Superior temporal gyrus (tissue), 1 donor: ENCODE measurements at regions not wholly inside any gene's neighbourhood (a gene's known extent, or its start where the extent isn't known, plus 50 kb on each side); places are given as distances from the start of the nearest gene placed in this dataset.

Experiments
- DNase-seq: peaks from one replicate; pipeline ENCODE4 v3.0.0-alpha.2; 2016; ENCODE audit errors: extremely low spot score

DNA sequence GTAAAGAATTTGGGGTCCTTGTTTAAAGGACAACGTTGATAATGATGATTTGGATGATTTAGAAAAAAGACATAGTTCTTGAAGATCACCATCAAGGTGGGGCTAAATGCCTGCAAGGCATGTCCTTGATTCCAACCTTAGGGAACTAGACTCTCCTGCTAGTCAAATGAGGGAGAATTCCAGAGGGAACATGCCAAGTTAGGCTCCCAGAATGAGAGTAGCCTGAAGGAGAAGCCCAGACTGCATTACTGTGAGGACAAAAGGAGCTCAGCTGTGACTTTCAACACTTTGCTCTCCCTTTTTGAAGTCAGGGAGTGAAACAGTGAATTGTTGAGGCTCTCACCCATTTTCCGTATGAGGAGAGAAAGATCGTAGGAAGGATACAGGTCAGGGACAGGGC is 95.2 kb upstream of the TBX3 start:
- no peak for DNase-seq

GRCh38 chr12:114776731-114777442 is 92.9 kb upstream of the TBX3 start:
- DNase-seq: no peak

- no peak for DNase-seq
Measured at GRCh38 chr12:114774699-114775098, 90.7 kb upstream of the TBX3 start.

DNA sequence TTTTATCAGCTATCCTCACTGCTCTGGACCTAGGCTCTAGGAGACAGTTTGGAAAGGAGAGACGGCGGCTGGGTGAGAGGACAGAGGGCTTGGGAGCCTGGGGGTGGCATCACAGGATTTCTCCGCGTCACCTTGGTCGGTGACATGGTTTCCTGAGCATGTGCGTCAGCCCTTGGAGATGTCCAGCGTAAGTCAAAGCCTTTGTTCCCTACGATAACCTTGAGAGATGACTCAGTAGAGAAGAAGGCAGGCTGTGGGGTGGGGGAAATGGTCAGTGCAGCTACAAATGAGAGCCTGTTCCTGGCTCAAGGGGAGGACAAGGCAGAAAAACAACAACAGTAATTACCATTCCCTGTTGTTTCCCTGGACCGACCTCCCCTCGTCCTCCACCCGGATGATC is 90.2 kb upstream of the TBX3 start:
- DNase-seq: no peak

- DNase-seq: no peak
Measured at GRCh38 chr12:114770323-114770722, 86.3 kb upstream of the TBX3 start.

- no peak for DNase-seq
Measured at GRCh38 chr12:114769634-114770033, 85.7 kb upstream of the TBX3 start.

- no peak for DNase-seq
Measured at GRCh38 chr12:114767906-114768722, 84.1 kb upstream of the TBX3 start.

DNA sequence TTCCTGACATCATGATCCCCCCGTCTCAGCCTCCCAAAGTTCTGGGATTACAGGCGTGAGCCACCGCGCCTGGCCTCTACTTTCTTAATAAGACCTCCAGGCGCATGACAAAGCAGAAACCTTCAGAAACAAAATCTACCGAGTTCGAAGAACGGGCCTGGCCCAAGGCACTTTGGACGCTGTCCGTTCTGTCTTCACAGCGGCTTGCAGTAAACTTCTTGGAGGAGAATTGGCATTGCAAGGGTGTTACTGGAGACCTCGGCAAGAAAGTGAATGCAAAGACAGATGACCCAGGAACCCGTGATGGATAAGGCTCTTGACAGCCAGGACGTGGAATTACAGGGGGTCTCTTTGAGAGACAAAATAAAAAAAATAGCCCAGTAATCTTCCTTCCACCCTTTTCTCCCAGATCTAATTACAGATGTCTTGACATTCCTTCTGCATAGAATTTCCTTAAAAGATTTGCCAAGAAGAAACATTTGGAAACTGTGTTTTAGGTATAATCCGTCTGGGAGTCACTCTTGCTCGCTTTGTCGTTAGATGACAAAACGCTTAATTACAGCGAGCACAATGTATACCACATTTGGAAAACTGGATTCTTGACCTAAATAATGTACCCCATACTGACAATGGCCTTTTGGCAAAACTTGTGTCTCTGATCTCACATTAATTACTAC is 83.2 kb upstream of the TBX3 start:
- DNase-seq: no peak

GRCh38 chr12:114765960-114766691 is 82.2 kb upstream of the TBX3 start:
- no peak for DNase-seq

- no peak for DNase-seq
Measured at GRCh38 chr12:114764510-114764909, 80.5 kb upstream of the TBX3 start.

DNA sequence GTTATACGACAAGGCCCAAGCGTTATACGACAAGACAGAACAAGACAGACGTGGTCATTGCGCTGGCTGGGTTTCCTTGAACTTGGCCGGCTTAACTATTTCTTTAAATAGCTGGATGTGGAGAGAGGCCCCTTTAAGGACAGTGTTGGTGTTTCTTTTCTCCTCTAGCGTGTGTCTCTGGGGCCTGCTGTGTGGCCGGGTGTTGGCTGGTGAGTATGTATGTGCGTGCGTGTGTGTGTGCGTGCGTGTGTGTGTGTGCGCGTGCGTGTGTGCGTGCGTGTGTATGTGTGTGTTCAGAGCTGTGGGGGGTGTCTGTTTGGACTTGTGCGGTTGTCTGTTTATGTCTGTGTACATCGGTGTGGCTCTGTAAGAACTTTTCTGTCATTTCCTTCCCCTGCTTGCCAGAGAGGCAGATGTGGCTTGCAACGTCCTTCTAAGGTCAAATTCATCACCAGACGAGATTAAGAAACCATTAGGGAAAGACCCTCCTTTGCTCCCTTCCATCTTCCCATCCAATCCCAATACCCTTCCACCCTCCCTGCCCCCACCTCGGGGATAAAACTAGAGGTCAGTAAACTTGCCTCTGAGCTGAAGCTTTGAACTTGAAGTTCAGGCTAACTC is 78.6 kb upstream of the TBX3 start:
- no peak for DNase-seq

- no peak for DNase-seq
Measured at GRCh38 chr12:114760151-114760877, 76.3 kb upstream of the TBX3 start.

- DNase-seq: no peak
Measured at GRCh38 chr12:114759635-114760034, 75.7 kb upstream of the TBX3 start.

GRCh38 chr12:114757684-114758325 is 73.8 kb upstream of the TBX3 start:
- no peak for DNase-seq

- no peak for DNase-seq
Measured at GRCh38 chr12:114752217-114752616, 68.2 kb upstream of the TBX3 start.

DNA sequence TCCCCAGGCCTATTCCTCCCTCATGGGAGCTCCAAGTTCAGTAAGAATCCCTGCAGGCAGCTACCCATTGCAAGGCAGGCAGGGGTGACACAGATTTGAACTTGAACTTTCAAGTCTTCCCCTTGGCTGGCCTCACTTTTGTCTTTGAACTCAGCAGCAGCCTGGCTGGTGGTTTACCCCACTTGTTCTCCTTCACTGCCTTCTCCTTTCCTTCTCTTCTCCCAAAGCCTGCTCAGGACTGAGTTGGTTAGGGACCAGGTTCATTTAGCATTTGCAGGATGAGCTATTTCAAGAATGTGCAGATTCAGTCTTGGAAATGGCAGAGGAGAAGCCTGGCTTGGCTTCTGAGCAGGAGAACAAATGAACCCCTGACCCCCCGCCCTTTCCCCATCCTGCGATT is 67.7 kb upstream of the TBX3 start:
- DNase-seq: no peak

DNA sequence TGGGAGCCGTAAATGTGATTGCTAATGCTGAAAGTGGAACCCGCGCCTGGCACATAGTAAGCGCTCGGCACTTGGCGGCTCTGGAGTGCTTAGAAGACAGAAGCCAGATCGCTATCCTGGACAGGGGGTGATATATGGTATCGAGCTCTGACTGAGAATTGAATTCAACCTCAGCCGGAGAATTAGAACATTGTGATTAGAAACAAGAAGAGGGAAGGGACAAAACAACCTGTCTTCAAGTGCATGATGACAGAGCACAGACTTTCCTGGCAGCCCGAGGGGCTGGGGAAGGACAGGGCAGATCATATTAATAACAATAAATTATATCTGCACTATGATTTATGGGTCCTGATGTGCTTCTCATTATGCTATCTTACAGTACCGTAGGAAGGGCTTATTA is 66.9 kb upstream of the TBX3 start:
- no peak for DNase-seq

GRCh38 chr12:114749065-114749464 is 65.1 kb upstream of the TBX3 start:
- no peak for DNase-seq

GRCh38 chr12:114747012-114747858 is 63.3 kb upstream of the TBX3 start:
- no peak for DNase-seq
